GM23248 (cell line): ENCODE measurements at regions not wholly inside any gene's neighbourhood (a gene's known extent, or its start where the extent isn't known, plus 50 kb on each side); places are given as distances from the start of the nearest gene placed in this dataset.
"Not testable (repeated sequence)": the region's sequence is repeated elsewhere in the genome, so short reads cannot be mapped to it uniquely, and the experiment has no call there.

Source experiments
- DNase-seq: peaks from one replicate; pipeline ENCODE4 v3.0.0-alpha.2; 2015
- H2AFZ ChIP-seq: fragments of 200-600 bp; sonication (generic); 2 replicates; pipeline ENCODE4 v1.6.1; 2016; ENCODE audit warnings: antibody characterized with exemption
- H3F3A ChIP-seq: fragments of 200-600 bp; sonication (generic); 2 replicates; pipeline ENCODE4 v1.6.1; 2016; ENCODE audit warnings: mild to moderate bottlenecking, antibody characterized with exemption, mixed run types; ENCODE audit not compliant: insufficient read depth
- H3K27ac ChIP-seq: fragments of 200-600 bp; sonication (generic); 2 replicates; pipeline ENCODE4 v1.5.1; 2016; ENCODE audit warnings: mild to moderate bottlenecking
- H3K27me3 ChIP-seq: fragments of 200-600 bp; sonication (generic); replicated peaks from 2 replicates; pipeline ENCODE4 v1.6.1; 2016; ENCODE audit warnings: mild to moderate bottlenecking; ENCODE audit not compliant: insufficient read depth
- H3K36me3 ChIP-seq: fragments of 200-600 bp; sonication (generic); 2 replicates; pipeline ENCODE4 v1.6.1; 2016; ENCODE audit warnings: low read depth, mild to moderate bottlenecking
- H3K4me1 ChIP-seq: fragments of 200-600 bp; sonication (generic); 2 replicates; pipeline ENCODE4 v1.6.1; 2016; ENCODE audit warnings: mild to moderate bottlenecking; ENCODE audit not compliant: insufficient read depth
- H3K4me2 ChIP-seq: fragments of 200-600 bp; sonication (generic); one replicate; pipeline ENCODE4 v1.6.1; 2016; ENCODE audit warnings: mild to moderate bottlenecking; ENCODE audit not compliant: unreplicated experiment
- H3K4me3 ChIP-seq: fragments of 200-600 bp; sonication (generic); 2 replicates; pipeline ENCODE4 v1.5.1; 2016; ENCODE audit warnings: mild to moderate bottlenecking
- H3K79me2 ChIP-seq: fragments of 200-600 bp; sonication (generic); 2 replicates; pipeline ENCODE4 v1.6.1; 2016; ENCODE audit warnings: mild to moderate bottlenecking; ENCODE audit not compliant: insufficient read depth
- H3K9ac ChIP-seq: fragments of 200-600 bp; sonication (generic); 2 replicates; pipeline ENCODE4 v1.6.1; 2016; ENCODE audit warnings: mild to moderate bottlenecking
- H3K9me2 ChIP-seq: fragments of 200-600 bp; sonication (generic); 2 replicates; pipeline ENCODE4 v1.6.1; 2016; ENCODE audit warnings: mixed run types, mild to moderate bottlenecking, moderate library complexity; ENCODE audit not compliant: insufficient read depth
- H3K9me3 ChIP-seq: fragments of 200-600 bp; sonication (generic); one replicate; pipeline ENCODE4 v1.6.1; 2017; ENCODE audit warnings: low read depth
- H4K20me1 ChIP-seq: fragments of 200-600 bp; sonication (generic); 2 replicates; pipeline ENCODE4 v1.6.0; 2016; ENCODE audit not compliant: insufficient read depth
- EZH2 ChIP-seq: fragments of 200-600 bp; sonication (generic); IDR thresholded peaks from 2 replicates; pipeline ENCODE4 v1.6.1; 2018; ENCODE audit warnings: antibody characterized with exemption, mild to moderate bottlenecking; ENCODE audit not compliant: insufficient read depth, poor library complexity, severe bottlenecking
- EZH2phosphoT487 ChIP-seq: fragments of 200-600 bp; sonication (generic); IDR thresholded peaks from 2 replicates; pipeline ENCODE4 v1.6.1; 2018; ENCODE audit warnings: antibody characterized with exemption, moderate library complexity, mild to moderate bottlenecking, low read depth; ENCODE audit not compliant: insufficient read depth
- WGBS, 2 experiments: methylation state at CpG; one replicate each; pipeline ENCODE4 v1.1.6; 2015 to 2017; ENCODE audit warnings: low lambda C conversion rate in 2 of 2, low coverage in 1 of 2; ENCODE audit errors: missing lambda C conversion rate in 2 of 2; 5-methylcytosine and 5-hydroxymethylcytosine counted together
- in situ Hi-C: fragments of 300-500 bp; cut with MboI; formaldehyde crosslinking; loops from 2 replicates; pipeline ENCODE4 v1.15.0; 2020

GRCh38 chr12:28781671-28782652 lies 367.1 kb upstream of the FAR2 start:
- Histone ChIP-seq H3K36me3 (no peaks in the 10 kb centered on the region), H3K27me3 (no peaks in the 10 kb centered on the region), H3K27ac (no peak overlapping the region), H3K9me3 (no peaks in the 10 kb centered on the region), H3K4me1 (no peaks in the 10 kb centered on the region; the same call in 1 of the 2 replicates), H3K79me2 (no peaks in the 10 kb centered on the region), H3K4me3 (no peak overlapping the region), H4K20me1 (no peaks in the 10 kb centered on the region), H2AFZ (no peak overlapping the region), H3K4me2 (no peak overlapping the region), H3F3A (no peaks in the 10 kb centered on the region), H3K9ac (no peak overlapping the region), H3K9me2 (no peaks in the 10 kb centered on the region)
- 83 to 85% methylated on average over 10 of the region's 10 CpGs for WGBS, 2 experiments
- in situ Hi-C loops: no loop called here
- TF ChIP-seq EZH2 (no peak), EZH2phosphoT487 (no peak)
- DNase-seq: no peak

GRCh38 chr12:28782812-28783211 lies 366.3 kb upstream of the FAR2 start:
- in situ Hi-C loops: no loop called here
- no peak overlapping the region for H3K4me2 ChIP-seq
- no peaks in the 10 kb centered on the region for H3K36me3 ChIP-seq
- DNase-seq: no peak
- no peak overlapping the region for H2AFZ ChIP-seq
- no peaks in the 10 kb centered on the region; the same call in 1 of the 2 replicates for H3K4me1 ChIP-seq
- TF ChIP-seq EZH2 (no peak), EZH2phosphoT487 (no peak)
- WGBS, 2 experiments: 91 to 95% methylated on average over 1 of the region's 1 CpG
- no peak overlapping the region for H3K4me3 ChIP-seq
- H3K9ac ChIP-seq: no peak overlapping the region
- no peaks in the 10 kb centered on the region for H3K9me3 ChIP-seq
- no peaks in the 10 kb centered on the region for H3K27me3 ChIP-seq
- no peaks in the 10 kb centered on the region for H3K9me2 ChIP-seq
- no peaks in the 10 kb centered on the region for H3K79me2 ChIP-seq
- no peaks in the 10 kb centered on the region for H3F3A ChIP-seq
- no peaks in the 10 kb centered on the region for H4K20me1 ChIP-seq
- H3K27ac ChIP-seq: no peak overlapping the region

- Histone ChIP-seq H3K9ac (no peak overlapping the region), H3K36me3 (no peaks in the 10 kb centered on the region), H3K4me1 (no peaks in the 10 kb centered on the region), H3K9me2 (no peaks in the 10 kb centered on the region), H3K4me3 (no peak overlapping the region), H3K9me3 (no peaks in the 10 kb centered on the region), H4K20me1 (no peaks in the 10 kb centered on the region), H3K27ac (no peak overlapping the region), H2AFZ (no peak overlapping the region), H3K4me2 (no peak overlapping the region), H3F3A (no peaks in the 10 kb centered on the region), H3K27me3 (no peaks in the 10 kb centered on the region), H3K79me2 (no peaks in the 10 kb centered on the region)
- 85 to 92% methylated on average over 2 of the region's 2 CpGs for WGBS, 2 experiments
- in situ Hi-C loops: no loop called here
- TF ChIP-seq EZH2: no peak
- no peak for TF ChIP-seq EZH2phosphoT487
- DNase-seq: no peak
Observed at GRCh38 chr12:28787151-28787550, 361.9 kb upstream of the FAR2 start.

- H3K9me2 ChIP-seq, H3K4me3 ChIP-seq, H3K9ac ChIP-seq, H4K20me1 ChIP-seq, H3F3A ChIP-seq, DNase-seq, H3K4me2 ChIP-seq, H2AFZ ChIP-seq, H3K4me1 ChIP-seq, H3K36me3 ChIP-seq, H3K27ac ChIP-seq, H3K9me3 ChIP-seq, in situ Hi-C loops, H3K79me2 ChIP-seq, H3K27me3 ChIP-seq: not testable (repeated sequence)
Observed at GRCh38 chr12:28788256-28788655, 360.8 kb upstream of the FAR2 start.
